WTC11 (cell line): ENCODE measurements at regions not wholly inside any gene's neighbourhood (a gene's known extent, or its start where the extent isn't known, plus 50 kb on each side); places are given as distances from the start of the nearest gene placed in this dataset.
"Not testable (repeated sequence)": the region's sequence is repeated elsewhere in the genome, so short reads cannot be mapped to it uniquely, and the experiment has no call there.

Source experiments
- CREB1 ChIP-seq: sonication (generic); formaldehyde crosslinking; IDR thresholded peaks from 2 replicates; pipeline ENCODE4 v1.8.0; 2023; ENCODE audit warnings: mild to moderate bottlenecking, missing genetic modification reagents
- ETV6 ChIP-seq: sonication (generic); formaldehyde crosslinking; IDR thresholded peaks from 2 replicates; pipeline ENCODE4 v1.8.1; 2022; ENCODE audit warnings: mild to moderate bottlenecking, missing genetic modification reagents
- IRF2 ChIP-seq: sonication (generic); formaldehyde crosslinking; IDR thresholded peaks from 2 replicates; pipeline ENCODE4 v1.8.0; 2022; ENCODE audit warnings: low read depth, missing genetic modification reagents, borderline replicate concordance
- NFE2L1 ChIP-seq: sonication (generic); formaldehyde crosslinking; IDR thresholded peaks from 2 replicates; pipeline ENCODE4 v1.8.1; 2023; ENCODE audit warnings: missing genetic modification reagents
- TCF7 ChIP-seq: sonication (generic); formaldehyde crosslinking; IDR thresholded peaks from 2 replicates; pipeline ENCODE4 v1.8.0; 2022; ENCODE audit warnings: mild to moderate bottlenecking, low read depth, missing genetic modification reagents, moderate library complexity
- ZNF219 ChIP-seq: sonication (generic); formaldehyde crosslinking; IDR thresholded peaks from 2 replicates; pipeline ENCODE4 v1.8.0; 2023; ENCODE audit warnings: missing genetic modification reagents, mild to moderate bottlenecking, borderline replicate concordance
- ZNF512 ChIP-seq: sonication (generic); formaldehyde crosslinking; IDR thresholded peaks from 2 replicates; pipeline ENCODE4 v1.8.1; 2022; ENCODE audit warnings: missing genetic modification reagents, borderline replicate concordance
- TF ChIP-seq, protein P1 (sequence below): fragments of 200-600 bp; IDR thresholded peaks from 2 replicates; pipeline ENCODE4 v1.8.0; 2022; ENCODE audit warnings: antibody characterized with exemption
- TF ChIP-seq, protein P2 (sequence below): sonication (generic); formaldehyde crosslinking; IDR thresholded peaks from 2 replicates; pipeline ENCODE4 v1.8.1; 2022; ENCODE audit warnings: low read depth, mild to moderate bottlenecking, moderate library complexity, missing genetic modification reagents, borderline replicate concordance
- TF ChIP-seq, protein P3 (sequence below): sonication (generic); formaldehyde crosslinking; IDR thresholded peaks from 2 replicates; pipeline ENCODE4 v1.8.1; 2023; ENCODE audit warnings: mild to moderate bottlenecking, missing genetic modification reagents, moderate library complexity
- TF ChIP-seq, protein P4 (sequence below): sonication (generic); formaldehyde crosslinking; IDR thresholded peaks from 2 replicates; pipeline ENCODE4 v1.8.0; 2022; ENCODE audit warnings: mild to moderate bottlenecking, missing genetic modification reagents
- TF ChIP-seq, protein P5 (sequence below): sonication (generic); formaldehyde crosslinking; IDR thresholded peaks from 2 replicates; pipeline ENCODE4 v1.8.1; 2023; ENCODE audit warnings: mild to moderate bottlenecking, moderate library complexity, missing genetic modification reagents
- TF ChIP-seq, protein P6 (sequence below): fragments of 250-450 bp; sonication (Bioruptor Pico); IDR thresholded peaks from 2 replicates; pipeline ENCODE4 v1.9.0; 2021; ENCODE audit warnings: mild to moderate bottlenecking

GRCh38 chr12:131295559-131295958 is 341.9 kb downstream of the ADGRD1 start:
- TF ChIP-seq, protein P1, sequence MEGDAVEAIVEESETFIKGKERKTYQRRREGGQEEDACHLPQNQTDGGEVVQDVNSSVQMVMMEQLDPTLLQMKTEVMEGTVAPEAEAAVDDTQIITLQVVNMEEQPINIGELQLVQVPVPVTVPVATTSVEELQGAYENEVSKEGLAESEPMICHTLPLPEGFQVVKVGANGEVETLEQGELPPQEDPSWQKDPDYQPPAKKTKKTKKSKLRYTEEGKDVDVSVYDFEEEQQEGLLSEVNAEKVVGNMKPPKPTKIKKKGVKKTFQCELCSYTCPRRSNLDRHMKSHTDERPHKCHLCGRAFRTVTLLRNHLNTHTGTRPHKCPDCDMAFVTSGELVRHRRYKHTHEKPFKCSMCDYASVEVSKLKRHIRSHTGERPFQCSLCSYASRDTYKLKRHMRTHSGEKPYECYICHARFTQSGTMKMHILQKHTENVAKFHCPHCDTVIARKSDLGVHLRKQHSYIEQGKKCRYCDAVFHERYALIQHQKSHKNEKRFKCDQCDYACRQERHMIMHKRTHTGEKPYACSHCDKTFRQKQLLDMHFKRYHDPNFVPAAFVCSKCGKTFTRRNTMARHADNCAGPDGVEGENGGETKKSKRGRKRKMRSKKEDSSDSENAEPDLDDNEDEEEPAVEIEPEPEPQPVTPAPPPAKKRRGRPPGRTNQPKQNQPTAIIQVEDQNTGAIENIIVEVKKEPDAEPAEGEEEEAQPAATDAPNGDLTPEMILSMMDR, result not testable (repeated sequence)
- not testable (repeated sequence) for TF ChIP-seq ZNF219 (CRISPR knock-in tag); TCF7 (CRISPR knock-in tag); ETV6 (CRISPR knock-in tag); NFE2L1 (CRISPR knock-in tag); IRF2; ZNF512; CREB1 (CRISPR knock-in tag)
- TF ChIP-seq, protein P2, sequence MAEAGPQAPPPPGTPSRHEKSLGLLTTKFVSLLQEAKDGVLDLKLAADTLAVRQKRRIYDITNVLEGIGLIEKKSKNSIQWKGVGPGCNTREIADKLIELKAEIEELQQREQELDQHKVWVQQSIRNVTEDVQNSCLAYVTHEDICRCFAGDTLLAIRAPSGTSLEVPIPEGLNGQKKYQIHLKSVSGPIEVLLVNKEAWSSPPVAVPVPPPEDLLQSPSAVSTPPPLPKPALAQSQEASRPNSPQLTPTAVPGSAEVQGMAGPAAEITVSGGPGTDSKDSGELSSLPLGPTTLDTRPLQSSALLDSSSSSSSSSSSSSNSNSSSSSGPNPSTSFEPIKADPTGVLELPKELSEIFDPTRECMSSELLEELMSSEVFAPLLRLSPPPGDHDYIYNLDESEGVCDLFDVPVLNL (CRISPR knock-in tag), result not testable (repeated sequence)
- TF ChIP-seq, protein P3, sequence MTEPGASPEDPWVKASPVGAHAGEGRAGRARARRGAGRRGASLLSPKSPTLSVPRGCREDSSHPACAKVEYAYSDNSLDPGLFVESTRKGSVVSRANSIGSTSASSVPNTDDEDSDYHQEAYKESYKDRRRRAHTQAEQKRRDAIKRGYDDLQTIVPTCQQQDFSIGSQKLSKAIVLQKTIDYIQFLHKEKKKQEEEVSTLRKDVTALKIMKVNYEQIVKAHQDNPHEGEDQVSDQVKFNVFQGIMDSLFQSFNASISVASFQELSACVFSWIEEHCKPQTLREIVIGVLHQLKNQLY (CRISPR knock-in tag), result not testable (repeated sequence)
- TF ChIP-seq, protein P4, sequence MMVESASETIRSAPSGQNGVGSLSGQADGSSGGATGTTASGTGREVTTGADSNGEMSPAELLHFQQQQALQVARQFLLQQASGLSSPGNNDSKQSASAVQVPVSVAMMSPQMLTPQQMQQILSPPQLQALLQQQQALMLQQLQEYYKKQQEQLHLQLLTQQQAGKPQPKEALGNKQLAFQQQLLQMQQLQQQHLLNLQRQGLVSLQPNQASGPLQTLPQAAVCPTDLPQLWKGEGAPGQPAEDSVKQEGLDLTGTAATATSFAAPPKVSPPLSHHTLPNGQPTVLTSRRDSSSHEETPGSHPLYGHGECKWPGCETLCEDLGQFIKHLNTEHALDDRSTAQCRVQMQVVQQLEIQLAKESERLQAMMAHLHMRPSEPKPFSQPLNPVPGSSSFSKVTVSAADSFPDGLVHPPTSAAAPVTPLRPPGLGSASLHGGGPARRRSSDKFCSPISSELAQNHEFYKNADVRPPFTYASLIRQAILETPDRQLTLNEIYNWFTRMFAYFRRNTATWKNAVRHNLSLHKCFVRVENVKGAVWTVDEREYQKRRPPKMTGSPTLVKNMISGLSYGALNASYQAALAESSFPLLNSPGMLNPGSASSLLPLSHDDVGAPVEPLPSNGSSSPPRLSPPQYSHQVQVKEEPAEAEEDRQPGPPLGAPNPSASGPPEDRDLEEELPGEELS (CRISPR knock-in tag), result not testable (repeated sequence)
- TF ChIP-seq, protein P5, sequence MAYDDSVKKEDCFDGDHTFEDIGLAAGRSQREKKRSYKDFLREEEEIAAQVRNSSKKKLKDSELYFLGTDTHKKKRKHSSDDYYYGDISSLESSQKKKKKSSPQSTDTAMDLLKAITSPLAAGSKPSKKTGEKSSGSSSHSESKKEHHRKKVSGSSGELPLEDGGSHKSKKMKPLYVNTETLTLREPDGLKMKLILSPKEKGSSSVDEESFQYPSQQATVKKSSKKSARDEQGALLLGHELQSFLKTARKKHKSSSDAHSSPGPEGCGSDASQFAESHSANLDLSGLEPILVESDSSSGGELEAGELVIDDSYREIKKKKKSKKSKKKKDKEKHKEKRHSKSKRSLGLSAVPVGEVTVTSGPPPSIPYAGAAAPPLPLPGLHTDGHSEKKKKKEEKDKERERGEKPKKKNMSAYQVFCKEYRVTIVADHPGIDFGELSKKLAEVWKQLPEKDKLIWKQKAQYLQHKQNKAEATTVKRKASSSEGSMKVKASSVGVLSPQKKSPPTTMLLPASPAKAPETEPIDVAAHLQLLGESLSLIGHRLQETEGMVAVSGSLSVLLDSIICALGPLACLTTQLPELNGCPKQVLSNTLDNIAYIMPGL (CRISPR knock-in tag), result not testable (repeated sequence)
- TF ChIP-seq, protein P6, sequence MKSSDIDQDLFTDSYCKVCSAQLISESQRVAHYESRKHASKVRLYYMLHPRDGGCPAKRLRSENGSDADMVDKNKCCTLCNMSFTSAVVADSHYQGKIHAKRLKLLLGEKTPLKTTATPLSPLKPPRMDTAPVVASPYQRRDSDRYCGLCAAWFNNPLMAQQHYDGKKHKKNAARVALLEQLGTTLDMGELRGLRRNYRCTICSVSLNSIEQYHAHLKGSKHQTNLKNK (CRISPR knock-in tag), result not testable (repeated sequence)
